CD14-positive monocyte (primary cell): ENCODE measurements at regions not wholly inside any gene's neighbourhood (a gene's known extent, or its start where the extent isn't known, plus 50 kb on each side); places are given as distances from the start of the nearest gene placed in this dataset.

Experiments
- DNase-seq, 3 donors: peaks; one replicate each; pipeline ENCODE4 v3.0.0-alpha.2; 2011 to 2022
- H2AFZ ChIP-seq: 2 replicates; pipeline ENCODE4 v1.6.0; 2012; ENCODE audit warnings: mild to moderate bottlenecking, low read depth, low read length, inconsistent platforms; ENCODE audit not compliant: insufficient read depth, poor library complexity, severe bottlenecking
- H3K27ac ChIP-seq, 2 donors: 1 replicate in 1 of 2; 2 replicates in 1 of 2; pipeline ENCODE4 v1.5.1; 2012 to 2013; ENCODE audit warnings: low read length in 2 of 2, control low read depth in 1 of 2, inconsistent platforms in 1 of 2, low read depth in 1 of 2, mild to moderate bottlenecking in 1 of 2
- H3K27me3 ChIP-seq, 2 donors: one replicate each; pipeline versions ENCODE4 v1.6.0 to v1.6.1; 2011 to 2013; ENCODE audit warnings: low read length in 2 of 2; ENCODE audit not compliant: control insufficient read depth in 2 of 2, insufficient read depth in 2 of 2
- H3K36me3 ChIP-seq, 2 donors: replicated peaks in 1 of 2; 1 replicate in 1 of 2; 2 replicates in 1 of 2; pipeline versions ENCODE4 v1.5.1 to v1.6.1; 2012 to 2013; ENCODE audit warnings: low read length in 2 of 2, control low read depth in 1 of 2, inconsistent platforms in 1 of 2, mild to moderate bottlenecking in 1 of 2; ENCODE audit not compliant: insufficient read depth in 2 of 2, control insufficient read depth in 1 of 2
- H3K4me1 ChIP-seq, 2 donors: 1 replicate in 1 of 2; 2 replicates in 1 of 2; pipeline versions ENCODE4 v1.5.1 to v1.6.1; 2012 to 2013; ENCODE audit warnings: low read length in 2 of 2, control low read depth in 1 of 2, inconsistent platforms in 1 of 2, mild to moderate bottlenecking in 1 of 2, moderate library complexity in 1 of 2; ENCODE audit not compliant: insufficient read depth in 2 of 2, control insufficient read depth in 1 of 2
- H3K4me2 ChIP-seq: replicated peaks from 2 replicates; pipeline ENCODE3; 2012; ENCODE audit warnings: low read length, moderate library complexity, mild to moderate bottlenecking; ENCODE audit not compliant: poor library complexity, severe bottlenecking; ENCODE audit errors: extremely low read depth
- H3K4me3 ChIP-seq, 3 experiments: fragments of 200-600 bp in 1 of 3; sonication (generic) in 1 of 3; replicated peaks in 1 of 3; 1 replicate in 2 of 3; 2 replicates in 1 of 3; pipeline ENCODE4 v1.5.1; 2011 to 2013; ENCODE audit warnings: low read length in 3 of 3, mild to moderate bottlenecking in 3 of 3, control low read depth in 2 of 3, low read depth in 2 of 3, inconsistent platforms in 1 of 3, moderate library complexity in 1 of 3
- H3K79me2 ChIP-seq: 2 replicates; pipeline ENCODE4 v1.6.0; 2012; ENCODE audit warnings: mild to moderate bottlenecking, control low read depth, inconsistent platforms, low read length, moderate library complexity; ENCODE audit not compliant: insufficient read depth
- H3K9ac ChIP-seq: 2 replicates; pipeline ENCODE4 v1.6.0; 2017; ENCODE audit warnings: low read length, mild to moderate bottlenecking; ENCODE audit not compliant: insufficient read depth, poor library complexity, severe bottlenecking
- H3K9me3 ChIP-seq, 2 donors: replicated peaks in 1 of 2; 1 replicate in 1 of 2; 2 replicates in 1 of 2; pipeline versions ENCODE4 v1.5.1 to v1.6.1; 2012 to 2013; ENCODE audit warnings: low read length in 2 of 2, control low read depth in 1 of 2; ENCODE audit not compliant: control insufficient read depth in 1 of 2, insufficient read depth in 1 of 2
- H4K20me1 ChIP-seq: 2 replicates; pipeline ENCODE4 v1.6.0; 2012; ENCODE audit warnings: mild to moderate bottlenecking, low read length, control low read depth, moderate library complexity; ENCODE audit not compliant: insufficient read depth
- H3K27ac Mint-ChIP-seq, 7 donors: one replicate each; pipeline ENCODE4 v1.8.0; 2020; ENCODE audit warnings: mild to moderate bottlenecking in 7 of 7, mixed read lengths in 7 of 7, moderate library complexity in 6 of 7, inconsistent platforms in 2 of 7
- H3K27me3 Mint-ChIP-seq, 3 donors: one replicate each; pipeline ENCODE4 v1.8.0; 2021 to 2022; ENCODE audit warnings: low read depth in 3 of 3, mild to moderate bottlenecking in 3 of 3, mixed read lengths in 3 of 3, moderate library complexity in 3 of 3, inconsistent platforms in 1 of 3
- H3K36me3 Mint-ChIP-seq, 2 donors: one replicate each; pipeline ENCODE4 v1.8.0; 2020; ENCODE audit warnings: mixed read lengths in 2 of 2, inconsistent platforms in 1 of 2, mild to moderate bottlenecking in 1 of 2
- H3K4me1 Mint-ChIP-seq: one replicate; pipeline ENCODE4 v1.8.0; 2020; ENCODE audit warnings: mild to moderate bottlenecking, mixed read lengths
- H3K4me3 Mint-ChIP-seq, 2 donors: one replicate each; pipeline ENCODE4 v1.8.0; 2020; ENCODE audit warnings: mild to moderate bottlenecking in 2 of 2, mixed read lengths in 2 of 2, moderate library complexity in 1 of 2
- H3K9me3 Mint-ChIP-seq, 7 donors: one replicate each; pipeline ENCODE4 v1.8.0; 2020 to 2022; ENCODE audit warnings: mixed read lengths in 7 of 7, mild to moderate bottlenecking in 6 of 7, moderate library complexity in 6 of 7, inconsistent platforms in 2 of 7
- WGBS: methylation state at CpG from one replicate; pipeline ENCODE4 v1.1.5; 2013; ENCODE audit warnings: missing lambda C conversion rate; ENCODE audit not compliant: insufficient coverage; 5-methylcytosine and 5-hydroxymethylcytosine counted together
- intact Hi-C, 2 donors: fragments of 100-400 bp; cut with micrococcal nuclease; formaldehyde crosslinking; loops; one replicate each; pipeline versions ENCODE4 v1.15.0 to v1.15.1; 2023
- TF ChIP-seq, protein P1 (sequence below): fragments of 200-600 bp; IDR thresholded peaks from one replicate; pipeline ENCODE4 v1.8.0; 2022; ENCODE audit warnings: antibody characterized with exemption, mild to moderate bottlenecking

DNA sequence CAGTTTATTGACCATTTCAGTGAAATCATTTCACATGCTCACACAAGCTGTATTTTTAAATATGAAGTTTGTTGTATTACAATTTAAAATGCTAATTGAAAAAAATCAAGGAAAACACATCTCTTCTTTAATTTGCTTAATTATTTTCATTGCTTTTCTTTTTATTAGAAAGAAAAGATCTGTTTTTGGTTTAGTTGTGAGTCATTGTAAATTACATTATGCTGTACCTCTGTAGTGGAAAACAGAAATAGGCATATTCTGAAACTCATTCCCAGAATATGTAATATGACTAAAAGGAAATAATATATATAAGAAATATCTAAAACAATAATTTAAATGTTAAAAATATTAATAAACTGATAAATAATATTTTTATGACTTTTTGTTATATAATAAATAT lies 161.9 kb downstream of the HGF start:
- H3K27me3 Mint-ChIP-seq = peaks cover 0 to 5% (median 0%) of the 10 kb centered on the region in 3 donors
- no peaks in the 10 kb centered on the region for H3K79me2 ChIP-seq
- no peaks in the 10 kb centered on the region for H3K27me3 ChIP-seq
- TF ChIP-seq, protein P1, sequence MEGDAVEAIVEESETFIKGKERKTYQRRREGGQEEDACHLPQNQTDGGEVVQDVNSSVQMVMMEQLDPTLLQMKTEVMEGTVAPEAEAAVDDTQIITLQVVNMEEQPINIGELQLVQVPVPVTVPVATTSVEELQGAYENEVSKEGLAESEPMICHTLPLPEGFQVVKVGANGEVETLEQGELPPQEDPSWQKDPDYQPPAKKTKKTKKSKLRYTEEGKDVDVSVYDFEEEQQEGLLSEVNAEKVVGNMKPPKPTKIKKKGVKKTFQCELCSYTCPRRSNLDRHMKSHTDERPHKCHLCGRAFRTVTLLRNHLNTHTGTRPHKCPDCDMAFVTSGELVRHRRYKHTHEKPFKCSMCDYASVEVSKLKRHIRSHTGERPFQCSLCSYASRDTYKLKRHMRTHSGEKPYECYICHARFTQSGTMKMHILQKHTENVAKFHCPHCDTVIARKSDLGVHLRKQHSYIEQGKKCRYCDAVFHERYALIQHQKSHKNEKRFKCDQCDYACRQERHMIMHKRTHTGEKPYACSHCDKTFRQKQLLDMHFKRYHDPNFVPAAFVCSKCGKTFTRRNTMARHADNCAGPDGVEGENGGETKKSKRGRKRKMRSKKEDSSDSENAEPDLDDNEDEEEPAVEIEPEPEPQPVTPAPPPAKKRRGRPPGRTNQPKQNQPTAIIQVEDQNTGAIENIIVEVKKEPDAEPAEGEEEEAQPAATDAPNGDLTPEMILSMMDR = no peak
- no peaks in the 10 kb centered on the region for H3K4me1 ChIP-seq
- no peak overlapping the region for H3K4me2 ChIP-seq
- H3K27ac ChIP-seq = no peak overlapping the region
- no peak overlapping the region for H3K9ac ChIP-seq
- H3K9me3 Mint-ChIP-seq = peaks cover 0 to 5% (median 3%) of the 10 kb centered on the region in 7 donors
- H3K36me3 ChIP-seq = no peaks in the 10 kb centered on the region
- H4K20me1 ChIP-seq = no peaks in the 10 kb centered on the region
- no peak overlapping the region for H2AFZ ChIP-seq
- H3K36me3 Mint-ChIP-seq = no peaks in the 10 kb centered on the region
- H3K4me3 ChIP-seq = no peak overlapping the region
- H3K27ac Mint-ChIP-seq = no peak overlapping the region
- H3K4me1 Mint-ChIP-seq = no peaks in the 10 kb centered on the region
- H3K4me3 Mint-ChIP-seq = no peak overlapping the region
- H3K9me3 ChIP-seq = no peaks in the 10 kb centered on the region
- DNase-seq = no peak
- intact Hi-C loops = no loop called here

DNA sequence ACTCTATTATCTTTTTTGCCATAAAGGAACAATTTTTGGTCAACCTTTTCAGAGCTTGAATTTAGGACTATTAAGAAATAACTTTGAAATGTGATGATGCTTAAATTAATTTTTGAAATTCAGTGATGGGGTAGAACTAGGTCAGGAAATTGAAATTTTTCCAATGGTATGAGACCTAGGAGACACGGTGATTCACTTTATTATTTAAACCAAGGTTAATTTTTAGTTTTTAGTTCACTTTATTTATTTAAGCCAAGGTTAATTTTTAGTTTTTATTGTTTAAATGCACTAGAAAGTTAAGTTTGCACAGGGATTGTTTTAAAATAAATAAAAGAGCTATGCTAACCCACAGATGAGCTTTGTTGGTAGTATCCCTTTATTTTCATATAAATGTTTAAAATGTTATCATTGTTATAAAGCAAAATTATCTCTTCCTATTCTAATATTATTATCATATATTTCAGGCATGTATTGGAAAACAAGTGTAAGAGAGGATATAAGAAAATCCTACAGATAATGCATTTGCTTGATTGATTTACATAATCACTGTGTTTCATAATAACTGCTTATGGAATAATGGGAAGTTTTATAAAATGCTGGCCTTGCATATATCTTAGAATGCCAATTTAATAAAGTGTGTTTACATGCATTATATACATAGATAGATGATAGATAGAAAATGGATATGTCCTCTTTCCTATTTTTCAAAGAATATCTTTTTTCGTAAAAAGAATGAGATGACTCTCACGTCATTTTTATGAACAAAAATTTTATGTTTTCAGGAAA lies 163.6 kb downstream of the HGF start:
- H3K27me3 Mint-ChIP-seq = peaks cover 0 to 5% (median 0%) of the 10 kb centered on the region in 3 donors
- intact Hi-C loops = no loop called here
- no peaks in the 10 kb centered on the region for H3K36me3 Mint-ChIP-seq
- Histone ChIP-seq H2AFZ (no peak overlapping the region), H3K4me3 (no peak overlapping the region), H4K20me1 (no peaks in the 10 kb centered on the region), H3K79me2 (no peaks in the 10 kb centered on the region), H3K36me3 (no peaks in the 10 kb centered on the region), H3K4me1 (no peaks in the 10 kb centered on the region), H3K27ac (no peak overlapping the region), H3K9me3 (no peaks in the 10 kb centered on the region), H3K27me3 (no peaks in the 10 kb centered on the region), H3K9ac (no peak overlapping the region), H3K4me2 (no peak overlapping the region)
- DNase-seq = no peak
- H3K4me3 Mint-ChIP-seq = no peak overlapping the region
- no peak overlapping the region for H3K27ac Mint-ChIP-seq
- TF ChIP-seq, protein P1 = no peak
- peaks cover 0 to 4% (median 3%) of the 10 kb centered on the region in 7 donors for H3K9me3 Mint-ChIP-seq
- H3K4me1 Mint-ChIP-seq = no peaks in the 10 kb centered on the region
- WGBS = no CpG with 5 or more reads among the region's 3 CpGs
